Right cardiac atrium (tissue), 5 donors: ENCODE measurements at regions not wholly inside any gene's neighbourhood (a gene's known extent, or its start where the extent isn't known, plus 50 kb on each side); places are given as distances from the start of the nearest gene placed in this dataset.

Source experiments
- ATAC-seq, 2 donors: fragments of 200-7000 bp; cut with Tn5 transposase; one replicate each; pipeline versions ENCODE4 v1.8.0 to v1.9.1; 2020; ENCODE audit warnings: moderate library complexity in 2 of 2, mild to moderate bottlenecking in 1 of 2
- DNase-seq, 3 donors: peaks; one replicate each; pipeline ENCODE4 v3.0.0-alpha.2; 2020
- H3K27ac ChIP-seq: one replicate; pipeline ENCODE4 v1.5.1; 2013; ENCODE audit warnings: mild to moderate bottlenecking, low read length, control low read depth, moderate library complexity
- H3K27me3 ChIP-seq: one replicate; pipeline ENCODE4 v1.6.1; 2013; ENCODE audit not compliant: control insufficient read depth, insufficient read depth
- H3K4me1 ChIP-seq: one replicate; pipeline ENCODE4 v1.6.1; 2013; ENCODE audit warnings: low read length; ENCODE audit not compliant: control insufficient read depth, insufficient read depth
- H3K4me3 ChIP-seq: one replicate; pipeline ENCODE4 v1.5.1; 2013; ENCODE audit warnings: low read length, control low read depth
- H3K9me3 ChIP-seq: one replicate; pipeline ENCODE4 v1.6.1; 2013; ENCODE audit warnings: low read length; ENCODE audit not compliant: control insufficient read depth
- WGBS: extraction: QIAGEN DNeasy Blood & Tissue Kit; methylation state at CpG from one replicate; pipeline ENCODE4 v1.1.7; 2013; 5-methylcytosine and 5-hydroxymethylcytosine counted together
- intact Hi-C, 4 donors: fragments of 100-400 bp; cut with DNase I; formaldehyde crosslinking; loops; one replicate each; pipeline versions ENCODE4 v1.11.0 to v1.14.0; 2022 to 2023
- donor health status: healthy with polysubstance abuse.
- donor health status: DM: no; HTN: yes; CAD: no.
- donor health status: DM: no; HTN: no; CAD: no.
- donor health status: DM: no; HTN: yes; CAD: no; lungs with severe emphysema.
- donor health status: DM: yes; HTN: yes; CAD: no.

GRCh38 chr1:87804128-87804527 lies 475.4 kb downstream of the LMO4 start:
- WGBS, result 93% methylated on average over 2 of the region's 2 CpGs
- H3K27me3 ChIP-seq, result no peaks in the 10 kb centered on the region
- no peak for DNase-seq
- H3K9me3 ChIP-seq, result no peaks in the 10 kb centered on the region
- no peak for ATAC-seq
- intact Hi-C loops, result no loop called here
- no peaks in the 10 kb centered on the region for H3K4me1 ChIP-seq
- H3K4me3 ChIP-seq, result no peak overlapping the region
- no peak overlapping the region for H3K27ac ChIP-seq

DNA sequence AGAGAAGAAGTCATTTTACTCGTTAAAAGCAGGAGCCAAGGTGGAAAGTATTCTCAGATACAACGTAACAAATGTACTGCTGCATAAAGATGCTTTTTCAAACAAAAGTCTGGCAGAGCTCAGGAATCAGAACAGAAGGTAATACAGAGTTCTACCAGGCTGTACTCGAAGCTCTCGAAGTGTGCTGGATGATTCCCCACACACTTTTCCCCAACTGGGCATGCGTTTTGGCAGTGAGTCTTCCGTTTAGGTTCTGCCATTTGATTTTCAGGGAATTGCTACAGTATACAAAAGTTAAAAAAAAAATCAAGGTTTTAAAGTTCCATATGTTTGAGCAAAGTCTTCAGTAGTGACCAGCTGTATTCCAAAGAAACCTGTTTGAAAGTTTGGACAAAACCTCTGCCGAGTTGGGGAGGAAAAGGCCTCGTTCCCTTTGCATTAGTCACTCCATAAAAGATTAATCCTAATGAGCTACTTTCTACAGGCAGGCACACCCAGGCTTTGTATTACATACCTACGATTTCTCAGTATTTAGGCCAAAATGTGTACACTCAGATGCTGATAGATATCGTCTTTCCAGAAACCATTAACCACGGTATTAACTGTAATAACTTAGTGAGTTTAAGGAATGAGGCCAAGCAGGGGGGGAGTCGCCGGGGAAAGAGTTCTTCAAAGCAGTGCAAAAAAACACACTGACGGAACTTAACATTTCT lies 477.1 kb downstream of the LMO4 start:
- intact Hi-C loops, result no loop called here
- 64% methylated on average over 14 of the region's 14 CpGs for WGBS
- Histone ChIP-seq H3K4me3 (no peak overlapping the region), H3K27me3 (no peaks in the 10 kb centered on the region), H3K4me1 (no peaks in the 10 kb centered on the region), H3K27ac (no peak overlapping the region), H3K9me3 (no peaks in the 10 kb centered on the region)
- no peak for DNase-seq
- ATAC-seq, result no peak

DNA sequence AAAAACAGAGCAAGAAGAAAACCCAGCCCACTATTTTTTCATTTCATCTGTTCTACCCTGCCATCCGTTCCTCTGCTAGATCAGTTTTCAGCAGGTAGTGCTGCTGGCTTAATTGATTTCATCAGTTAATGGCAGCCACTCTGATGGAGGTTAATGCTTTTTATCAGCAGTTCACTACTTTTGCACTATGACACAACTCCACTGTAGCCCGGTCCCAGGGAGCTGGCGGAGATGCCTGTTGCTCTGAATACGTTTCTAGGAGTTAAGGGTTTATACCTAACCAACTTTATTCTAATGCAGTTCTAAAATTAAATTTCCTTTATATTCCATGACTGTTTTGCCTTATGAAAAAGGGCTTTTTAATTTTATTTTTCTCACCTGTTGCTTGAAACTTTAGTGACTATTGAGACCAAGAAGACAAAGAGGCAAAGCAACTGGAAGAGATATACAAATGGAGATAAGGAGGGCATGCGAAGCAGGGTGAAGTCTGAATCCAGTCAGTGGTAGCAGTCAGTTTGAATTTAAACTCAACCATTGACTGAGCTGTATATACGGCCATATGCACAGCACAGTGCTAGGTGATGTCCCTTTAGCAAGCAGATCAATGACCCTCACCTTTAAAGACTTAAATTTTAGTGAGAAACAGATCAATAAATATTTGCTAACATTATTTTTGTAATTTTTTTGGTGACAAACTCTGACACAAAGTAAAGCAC lies 477.9 kb downstream of the LMO4 start:
- ATAC-seq, result no peak
- Histone ChIP-seq H3K27me3 (no peaks in the 10 kb centered on the region), H3K4me3 (no peak overlapping the region), H3K4me1 (no peaks in the 10 kb centered on the region), H3K9me3 (no peaks in the 10 kb centered on the region), H3K27ac (no peak overlapping the region)
- WGBS, result 67% methylated on average over 6 of the region's 6 CpGs
- DNase-seq, result no peak
- intact Hi-C loops, result no loop called here

GRCh38 chr1:87810166-87810565 lies 481.5 kb downstream of the LMO4 start:
- no peaks in the 10 kb centered on the region for H3K27me3 ChIP-seq
- DNase-seq, result no peak
- H3K4me1 ChIP-seq, result no peaks in the 10 kb centered on the region
- H3K4me3 ChIP-seq, result no peak overlapping the region
- 72% methylated on average over 1 of the region's 1 CpG for WGBS
- intact Hi-C loops, result no loop called here
- no peaks in the 10 kb centered on the region for H3K9me3 ChIP-seq
- no peak for ATAC-seq
- H3K27ac ChIP-seq, result no peak overlapping the region

- DNase-seq, result no peak
- Histone ChIP-seq H3K4me1 (no peaks in the 10 kb centered on the region), H3K9me3 (no peaks in the 10 kb centered on the region), H3K4me3 (no peak overlapping the region), H3K27me3 (no peaks in the 10 kb centered on the region), H3K27ac (no peak overlapping the region)
- intact Hi-C loops, result no loop called here
- WGBS, result 85% methylated on average over 6 of the region's 6 CpGs
- no peak for ATAC-seq
Measured at GRCh38 chr1:87812871-87813577, 484.3 kb downstream of the LMO4 start.

DNA sequence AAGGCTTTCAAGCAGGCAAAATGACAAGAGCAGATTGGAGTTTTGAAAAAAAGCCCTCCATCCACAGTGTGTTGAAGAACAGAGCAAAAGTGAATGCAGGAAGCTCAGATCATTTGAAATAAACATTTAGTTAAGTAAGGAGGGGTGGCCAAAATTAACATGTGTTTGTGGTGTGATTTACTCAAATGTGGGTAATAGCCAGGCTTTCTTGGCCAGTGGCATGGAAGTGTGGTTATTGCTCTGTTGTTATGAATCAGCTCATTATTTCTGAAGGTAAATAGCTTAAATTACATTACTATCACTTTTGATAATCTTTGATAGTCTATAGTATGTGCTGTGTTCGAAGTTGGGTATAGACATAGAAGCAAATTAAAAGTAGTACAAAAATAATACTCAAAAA lies 485.9 kb downstream of the LMO4 start:
- WGBS, result 71% methylated on average over 1 of the region's 1 CpG
- Histone ChIP-seq H3K4me1 (no peaks in the 10 kb centered on the region), H3K4me3 (no peak overlapping the region), H3K27ac (no peak overlapping the region), H3K9me3 (no peaks in the 10 kb centered on the region), H3K27me3 (no peaks in the 10 kb centered on the region)
- DNase-seq, result no peak
- ATAC-seq, result no peak
- intact Hi-C loops, result no loop called here

- Histone ChIP-seq H3K27ac (no peak overlapping the region), H3K4me1 (no peaks in the 10 kb centered on the region), H3K27me3 (no peaks in the 10 kb centered on the region), H3K9me3 (no peaks in the 10 kb centered on the region), H3K4me3 (no peak overlapping the region)
- DNase-seq (peak in 1 of 3 donors; percentile 40), ATAC-seq (no peak)
- intact Hi-C loops, result no loop called here
- WGBS, result 34% methylated on average over 3 of the region's 3 CpGs
Measured at GRCh38 chr1:87816646-87817045, 488.0 kb downstream of the LMO4 start.

DNA sequence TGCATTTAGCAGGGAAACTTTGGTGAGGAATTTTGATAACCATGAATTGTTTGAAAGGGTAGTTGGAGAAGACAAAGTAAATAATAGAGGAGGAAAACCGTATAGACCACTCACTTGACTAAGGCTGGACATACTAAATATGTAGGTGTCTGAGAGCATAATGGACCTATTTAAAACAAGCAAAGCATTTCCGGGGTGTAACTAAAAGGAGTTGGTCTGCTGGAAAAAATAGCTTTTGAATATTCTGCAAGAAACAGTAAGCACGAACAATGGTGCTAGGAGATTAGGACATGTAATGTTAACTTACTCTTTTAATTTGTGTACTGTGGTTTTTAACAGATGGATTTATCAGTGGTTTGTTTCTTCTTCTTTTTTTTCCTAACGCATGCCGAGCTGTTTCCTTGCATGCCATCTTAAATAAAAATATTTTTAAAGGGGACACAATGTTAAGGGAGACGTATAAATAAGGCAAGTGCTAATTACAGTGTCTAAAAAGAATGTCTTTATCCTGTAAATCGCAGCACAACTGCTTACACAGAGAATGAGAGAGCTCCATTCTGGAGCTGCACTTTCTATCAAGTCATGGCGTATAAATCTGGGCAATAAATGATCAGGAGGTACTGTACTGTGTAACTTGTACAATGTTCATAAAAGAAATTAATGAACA lies 492.1 kb downstream of the LMO4 start:
- H3K27ac ChIP-seq, result no peak overlapping the region
- intact Hi-C loops, result no loop called here

DNA sequence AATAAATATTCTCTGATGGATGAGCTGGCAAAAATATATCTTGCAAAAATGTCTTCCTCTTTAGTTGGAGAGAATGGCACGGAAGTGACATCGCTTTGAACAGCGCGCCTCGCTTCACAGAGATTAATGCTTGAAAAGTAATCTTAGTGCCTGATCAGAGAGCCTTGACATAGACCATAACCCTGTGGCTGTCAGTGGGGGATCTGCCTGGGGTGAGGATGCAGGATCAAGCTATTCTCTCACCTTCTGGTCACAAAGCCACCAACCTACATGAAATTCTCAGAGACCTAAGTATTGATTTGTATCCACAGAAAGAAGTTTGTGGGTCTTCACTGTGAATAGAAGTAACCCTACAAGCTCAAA lies 492.6 kb downstream of the LMO4 start:
- Histone ChIP-seq H3K4me3 (no peak overlapping the region), H3K27ac (no peak overlapping the region), H3K9me3 (no peaks in the 10 kb centered on the region), H3K27me3 (no peaks in the 10 kb centered on the region), H3K4me1 (no peaks in the 10 kb centered on the region)
- DNase-seq (no peak), ATAC-seq (no peak)
- intact Hi-C loops, result no loop called here
- 76% methylated on average over 5 of the region's 5 CpGs for WGBS

More for the DNA sequence above, 492.1 kb downstream of the LMO4 start:
- Histone ChIP-seq H3K4me3 (no peak overlapping the region), H3K4me1 (no peaks in the 10 kb centered on the region), H3K9me3 (no peaks in the 10 kb centered on the region), H3K27me3 (no peaks in the 10 kb centered on the region)
- 43% methylated on average over 8 of the region's 8 CpGs for WGBS
- ATAC-seq (no peak), DNase-seq (no peak)

DNA sequence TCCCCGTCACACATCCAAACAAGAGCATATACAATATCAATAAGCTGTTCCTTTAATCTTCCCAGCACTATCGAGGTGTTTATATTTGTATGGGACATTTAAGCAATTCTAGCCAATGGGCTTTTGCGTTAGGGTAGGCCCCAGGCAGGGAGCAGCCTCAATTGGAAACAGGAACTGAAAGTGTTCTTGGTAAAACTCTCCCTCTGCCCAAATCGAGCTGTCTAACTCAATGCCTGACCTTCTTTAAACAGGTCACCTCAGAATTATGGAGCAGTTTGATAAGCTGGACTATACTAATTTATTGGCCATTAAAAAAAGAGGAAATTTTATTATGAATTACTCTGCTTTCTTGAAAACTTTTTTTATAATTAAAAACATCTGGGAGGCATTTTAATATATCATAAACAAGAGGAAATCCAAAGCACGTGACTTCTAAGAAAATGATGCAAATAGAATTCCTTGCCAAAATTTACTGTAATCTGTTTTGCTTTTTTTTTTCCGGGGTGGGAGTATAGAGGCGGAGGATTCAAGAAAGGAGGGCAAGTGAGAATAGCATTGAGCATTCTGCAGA lies 498.1 kb downstream of the LMO4 start:
- DNase-seq, result peak; percentile 57 to 70 (median 65)
- Histone ChIP-seq H3K4me3 (peak overlapping the region; percentile 51), H3K27ac (no peak overlapping the region), H3K27me3 (no peaks in the 10 kb centered on the region), H3K9me3 (no peaks in the 10 kb centered on the region), H3K4me1 (no peaks in the 10 kb centered on the region)
- 31% methylated on average over 7 of the region's 7 CpGs for WGBS
- ATAC-seq, result peak; percentile 94
- intact Hi-C loops, result no loop called here

DNA sequence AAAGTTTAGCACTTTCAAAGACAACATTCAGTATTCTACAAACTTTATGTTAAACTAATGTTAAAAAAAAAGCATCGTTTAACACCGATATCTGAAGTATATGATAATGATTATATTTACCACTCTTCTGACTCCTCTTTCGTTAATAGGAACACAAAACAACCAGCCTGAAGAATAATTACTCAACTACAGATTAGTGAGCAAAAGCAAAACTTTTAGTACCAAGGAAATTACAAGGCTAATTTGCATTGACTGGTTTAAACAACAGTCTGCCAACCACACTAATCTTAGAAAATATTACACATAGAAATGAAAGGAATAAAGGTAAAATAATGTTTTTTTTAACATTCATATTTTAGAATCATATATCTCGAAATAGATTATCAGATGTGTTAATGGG lies 500.7 kb downstream of the LMO4 start:
- intact Hi-C loops, result no loop called here
- no peaks in the 10 kb centered on the region for H3K9me3 ChIP-seq
- WGBS, result 94% methylated on average over 4 of the region's 4 CpGs
- H3K4me3 ChIP-seq, result no peak overlapping the region
- ATAC-seq (no peak), DNase-seq (no peak)
- no peak overlapping the region for H3K27ac ChIP-seq
- H3K4me1 ChIP-seq, result no peaks in the 10 kb centered on the region
- no peaks in the 10 kb centered on the region for H3K27me3 ChIP-seq
